Activated CD8-positive, alpha-beta T cell treated with anti-CD3 and anti-CD28 coated beads for 36 hours (primary cell): ENCODE measurements at regions not wholly inside any gene's neighbourhood (a gene's known extent, or its start where the extent isn't known, plus 50 kb on each side); places are given as distances from the start of the nearest gene placed in this dataset.

Experiments used
- ATAC-seq: fragments of 200-7000 bp; cut with Tn5 transposase; one replicate; pipeline ENCODE4 v1.10.0; 2021; ENCODE audit warnings: mild to moderate bottlenecking, moderate library complexity
- CTCF ChIA-PET: fragments of 350-600 bp; sonication (Branson Sonifier 250); formaldehyde crosslinking; loops from one replicate; lab custom pipeline; 2021; ENCODE audit warnings: antibody characterized with exemption; lab: Charles Lee
- POLR2A ChIA-PET: fragments of 350-600 bp; sonication (Branson Sonifier 250); formaldehyde crosslinking; loops from one replicate; lab custom pipeline; 2021; ENCODE audit warnings: antibody characterized with exemption; lab: Charles Lee
- DNase-seq: peaks from one replicate; pipeline ENCODE4 v3.0.0-alpha.2; 2020
- H3K27ac Mint-ChIP-seq: one replicate; pipeline ENCODE4 v1.8.0; 2021; ENCODE audit warnings: mild to moderate bottlenecking, mixed read lengths
- H3K27me3 Mint-ChIP-seq: one replicate; pipeline ENCODE4 v1.8.0; 2021; ENCODE audit warnings: mixed read lengths
- H3K36me3 Mint-ChIP-seq: one replicate; pipeline ENCODE4 v1.8.0; 2021; ENCODE audit warnings: low read depth, mixed read lengths
- H3K4me1 Mint-ChIP-seq: one replicate; pipeline ENCODE4 v1.8.0; 2021; ENCODE audit warnings: low read depth, mixed read lengths
- H3K4me3 Mint-ChIP-seq: one replicate; pipeline ENCODE4 v1.8.0; 2021; ENCODE audit warnings: mild to moderate bottlenecking, moderate library complexity, mixed read lengths
- H3K9me3 Mint-ChIP-seq: one replicate; pipeline ENCODE4 v1.8.0; 2021; ENCODE audit warnings: mixed read lengths
- intact Hi-C: fragments of 100-400 bp; cut with micrococcal nuclease; formaldehyde crosslinking; loops from one replicate; pipeline ENCODE4 v1.10.0; 2022
- TF ChIP-seq, protein P1 (sequence below): fragments of 200-600 bp; IDR thresholded peaks from one replicate; pipeline ENCODE4 v1.8.0; 2022; ENCODE audit warnings: antibody characterized with exemption, mild to moderate bottlenecking

GRCh38 chr3:117011687-117012250 is 302.2 kb downstream of the TUSC7 start:
- no peaks in the 10 kb centered on the region for H3K36me3 Mint-ChIP-seq
- intact Hi-C loops: no loop called here
- ChIA-PET CTCF (no interaction called here), POLR2A (no interaction called here)
- H3K4me3 Mint-ChIP-seq: no peak overlapping the region
- TF ChIP-seq, protein P1, sequence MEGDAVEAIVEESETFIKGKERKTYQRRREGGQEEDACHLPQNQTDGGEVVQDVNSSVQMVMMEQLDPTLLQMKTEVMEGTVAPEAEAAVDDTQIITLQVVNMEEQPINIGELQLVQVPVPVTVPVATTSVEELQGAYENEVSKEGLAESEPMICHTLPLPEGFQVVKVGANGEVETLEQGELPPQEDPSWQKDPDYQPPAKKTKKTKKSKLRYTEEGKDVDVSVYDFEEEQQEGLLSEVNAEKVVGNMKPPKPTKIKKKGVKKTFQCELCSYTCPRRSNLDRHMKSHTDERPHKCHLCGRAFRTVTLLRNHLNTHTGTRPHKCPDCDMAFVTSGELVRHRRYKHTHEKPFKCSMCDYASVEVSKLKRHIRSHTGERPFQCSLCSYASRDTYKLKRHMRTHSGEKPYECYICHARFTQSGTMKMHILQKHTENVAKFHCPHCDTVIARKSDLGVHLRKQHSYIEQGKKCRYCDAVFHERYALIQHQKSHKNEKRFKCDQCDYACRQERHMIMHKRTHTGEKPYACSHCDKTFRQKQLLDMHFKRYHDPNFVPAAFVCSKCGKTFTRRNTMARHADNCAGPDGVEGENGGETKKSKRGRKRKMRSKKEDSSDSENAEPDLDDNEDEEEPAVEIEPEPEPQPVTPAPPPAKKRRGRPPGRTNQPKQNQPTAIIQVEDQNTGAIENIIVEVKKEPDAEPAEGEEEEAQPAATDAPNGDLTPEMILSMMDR: no peak
- no peak overlapping the region for H3K27ac Mint-ChIP-seq
- H3K4me1 Mint-ChIP-seq: no peaks in the 10 kb centered on the region
- H3K27me3 Mint-ChIP-seq: no peaks in the 10 kb centered on the region
- no peak for DNase-seq
- ATAC-seq: no peak
- H3K9me3 Mint-ChIP-seq: no peaks in the 10 kb centered on the region

DNA sequence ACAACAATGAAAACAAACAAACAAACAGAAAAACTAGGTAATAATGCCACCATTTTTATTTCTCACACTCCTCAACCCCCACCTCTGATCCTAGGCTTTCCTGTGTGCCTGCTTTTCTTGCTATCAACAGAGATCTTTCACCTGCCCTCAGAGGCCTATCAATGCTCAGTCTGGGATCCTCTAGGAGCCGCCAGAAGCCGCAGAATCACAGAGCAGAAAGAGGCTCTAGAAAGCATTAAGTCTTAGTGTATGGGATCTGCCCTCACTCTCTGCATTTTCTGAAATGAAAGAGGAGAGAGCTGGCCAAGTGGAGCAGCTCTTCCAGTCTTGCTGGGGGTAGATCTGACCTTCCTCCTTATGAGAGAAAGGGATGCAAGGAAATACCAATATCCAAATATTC is 306.8 kb downstream of the TUSC7 start:
- Mint-ChIP-seq H3K36me3 (no peaks in the 10 kb centered on the region), H3K27me3 (no peaks in the 10 kb centered on the region), H3K4me1 (no peaks in the 10 kb centered on the region), H3K27ac (no peak overlapping the region), H3K4me3 (no peak overlapping the region), H3K9me3 (peaks cover 2% of the 10 kb centered on the region)
- TF ChIP-seq, protein P1: no peak
- ATAC-seq: no peak
- no peak for DNase-seq
- ChIA-PET POLR2A (no interaction called here), CTCF (no interaction called here)
- intact Hi-C loops: no loop called here

DNA sequence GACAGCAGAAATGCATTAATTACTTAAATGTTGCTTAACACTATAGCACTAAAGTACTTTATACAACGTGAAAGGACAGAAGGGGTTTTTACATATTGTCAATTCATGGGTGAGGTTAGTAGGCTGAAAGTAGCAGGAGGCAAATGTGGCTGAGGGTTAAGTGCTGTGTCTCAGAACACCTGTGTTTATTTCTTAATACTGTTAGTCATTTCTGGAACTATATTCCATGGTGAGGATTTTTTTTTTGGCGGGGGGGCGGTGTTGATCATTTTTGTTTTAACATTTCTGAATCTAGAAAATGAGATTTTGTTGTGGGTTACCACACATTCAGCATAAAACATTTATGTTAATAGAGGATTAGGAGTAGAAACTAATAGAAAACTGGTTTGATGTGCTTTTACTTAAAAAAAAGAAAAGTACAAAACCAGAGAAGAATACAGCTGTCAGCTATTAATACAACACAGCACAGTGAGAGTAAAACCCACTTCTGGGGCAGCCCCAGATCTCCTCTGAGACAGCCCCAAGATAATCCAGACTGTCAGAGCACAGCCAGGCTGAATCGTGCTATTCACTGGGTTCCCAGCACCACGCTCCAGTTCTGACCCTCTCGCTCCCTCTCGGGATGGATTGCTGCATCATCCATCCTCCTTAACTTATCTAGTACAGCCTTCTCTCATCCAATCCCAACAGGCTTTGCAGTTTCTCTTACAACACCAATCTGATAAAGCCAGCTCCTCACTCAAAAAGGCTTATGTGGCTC is 307.7 kb downstream of the TUSC7 start:
- Mint-ChIP-seq H3K27me3 (no peaks in the 10 kb centered on the region), H3K4me3 (no peak overlapping the region), H3K27ac (no peak overlapping the region), H3K4me1 (no peaks in the 10 kb centered on the region), H3K9me3 (peaks cover 2% of the 10 kb centered on the region), H3K36me3 (no peaks in the 10 kb centered on the region)
- no peak for ATAC-seq
- ChIA-PET POLR2A (no interaction called here), CTCF (no interaction called here)
- no peak for DNase-seq
- intact Hi-C loops: no loop called here
- TF ChIP-seq, protein P1: no peak

DNA sequence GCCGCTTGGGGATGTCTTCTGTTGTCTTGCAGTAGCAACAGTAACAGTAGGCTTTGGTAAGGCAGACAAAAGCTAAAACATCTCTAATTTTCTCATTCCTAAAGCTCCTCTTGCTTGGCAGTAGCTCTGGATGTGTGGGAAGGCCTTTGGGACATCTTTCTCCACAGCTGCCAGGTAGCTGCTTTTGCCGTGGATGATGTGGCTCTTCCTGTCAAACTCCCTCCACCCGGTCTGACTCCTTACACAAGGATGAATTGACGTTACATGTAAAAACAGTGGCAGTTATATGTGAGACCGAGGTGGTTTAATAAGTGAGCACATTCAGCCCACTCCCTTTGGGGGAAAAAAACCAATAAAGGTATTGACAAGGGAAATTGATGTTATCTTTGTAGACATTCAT is 309.1 kb downstream of the TUSC7 start:
- peaks cover 2% of the 10 kb centered on the region for H3K9me3 Mint-ChIP-seq
- DNase-seq (no peak), ATAC-seq (no peak)
- CTCF ChIA-PET: interaction anchor here (1.1 kb wide), 1 partner anchor 39 kb away, joined by 3 read pairs; no protein-coding TSS in a partner anchor
- H3K4me3 Mint-ChIP-seq: no peak overlapping the region
- POLR2A ChIA-PET: no interaction called here
- H3K27ac Mint-ChIP-seq: no peak overlapping the region
- no peaks in the 10 kb centered on the region for H3K4me1 Mint-ChIP-seq
- H3K36me3 Mint-ChIP-seq: no peaks in the 10 kb centered on the region
- intact Hi-C loops: no loop called here
- no peaks in the 10 kb centered on the region for H3K27me3 Mint-ChIP-seq
- TF ChIP-seq, protein P1: no peak

GRCh38 chr3:117019082-117019713 is 309.6 kb downstream of the TUSC7 start:
- TF ChIP-seq, protein P1: peak; percentile 51
- no peaks in the 10 kb centered on the region for H3K36me3 Mint-ChIP-seq
- peaks cover 2% of the 10 kb centered on the region for H3K9me3 Mint-ChIP-seq
- ATAC-seq (peak; percentile 24), DNase-seq (peak; percentile 54)
- intact Hi-C loops: no loop called here
- H3K4me1 Mint-ChIP-seq: no peaks in the 10 kb centered on the region
- H3K27me3 Mint-ChIP-seq: no peaks in the 10 kb centered on the region
- POLR2A ChIA-PET: no interaction called here
- CTCF ChIA-PET: interaction anchor here (1.1 kb wide), 1 partner anchor 39 kb away, joined by 3 read pairs; no protein-coding TSS in a partner anchor
- H3K27ac Mint-ChIP-seq: no peak overlapping the region
- no peak overlapping the region for H3K4me3 Mint-ChIP-seq
